Muscle layer of colon (tissue), 2 donors: ENCODE measurements at regions not wholly inside any gene's neighbourhood (a gene's known extent, or its start where the extent isn't known, plus 50 kb on each side); places are given as distances from the start of the nearest gene placed in this dataset.
"Not testable (repeated sequence)": the region's sequence is repeated elsewhere in the genome, so short reads cannot be mapped to it uniquely, and the experiment has no call there.

Experiments
- H3K27ac ChIP-seq: one replicate; pipeline ENCODE4 v1.7.0; 2013; ENCODE audit warnings: low read depth, mild to moderate bottlenecking, low read length, moderate library complexity
- H3K27me3 ChIP-seq, 2 donors: one replicate each; pipeline ENCODE4 v1.7.0; 2013; ENCODE audit warnings: low read length in 2 of 2, mild to moderate bottlenecking in 2 of 2; ENCODE audit not compliant: insufficient read depth in 2 of 2, control insufficient read depth in 1 of 2
- H3K36me3 ChIP-seq: one replicate; pipeline ENCODE4 v1.7.0; 2013; ENCODE audit warnings: mild to moderate bottlenecking, low read length; ENCODE audit not compliant: insufficient read depth
- H3K4me1 ChIP-seq: one replicate; pipeline ENCODE4 v1.7.0; 2013; ENCODE audit warnings: mild to moderate bottlenecking, low read length; ENCODE audit not compliant: insufficient read depth
- H3K4me3 ChIP-seq, 2 donors: one replicate each; pipeline ENCODE4 v1.7.0; 2013; ENCODE audit warnings: low read length in 2 of 2, low read depth in 1 of 2, mild to moderate bottlenecking in 1 of 2, moderate library complexity in 1 of 2
- H3K9ac ChIP-seq: one replicate; pipeline ENCODE4 v1.7.0; 2013; ENCODE audit warnings: low read length
- H3K9me3 ChIP-seq: one replicate; pipeline ENCODE4 v1.7.0; 2013; ENCODE audit warnings: mild to moderate bottlenecking, low read length
- donor health status: abdominal sarcoma.
- donor health status: Adenocarcinoma of cecum.

DNA sequence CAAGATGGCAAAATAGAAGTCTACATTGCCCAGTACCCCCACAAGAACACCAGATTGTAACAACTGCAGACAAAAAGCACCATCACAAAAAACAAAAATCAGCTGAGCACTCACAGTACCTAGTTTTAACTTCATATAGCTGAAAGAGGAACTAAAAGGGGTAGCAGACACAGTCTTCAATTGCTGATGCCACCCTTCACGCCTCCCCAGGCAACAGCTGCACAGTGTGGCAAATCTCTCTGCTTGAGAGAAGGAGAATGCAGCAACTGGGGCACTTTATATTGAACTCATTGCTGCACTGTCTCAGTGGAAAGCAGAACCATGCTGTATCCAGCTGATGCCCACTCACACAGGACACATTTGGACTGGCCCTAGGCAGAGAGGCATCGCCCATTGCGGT is 2714.5 kb upstream of the PCDH20 start:
- Histone ChIP-seq H3K27me3 (no peaks in the 10 kb centered on the region), H3K4me1 (no peaks in the 10 kb centered on the region), H3K27ac (no peak overlapping the region), H3K9me3 (no peaks in the 10 kb centered on the region), H3K36me3 (no peaks in the 10 kb centered on the region), H3K9ac (no peak overlapping the region), H3K4me3 (no peak overlapping the region)

DNA sequence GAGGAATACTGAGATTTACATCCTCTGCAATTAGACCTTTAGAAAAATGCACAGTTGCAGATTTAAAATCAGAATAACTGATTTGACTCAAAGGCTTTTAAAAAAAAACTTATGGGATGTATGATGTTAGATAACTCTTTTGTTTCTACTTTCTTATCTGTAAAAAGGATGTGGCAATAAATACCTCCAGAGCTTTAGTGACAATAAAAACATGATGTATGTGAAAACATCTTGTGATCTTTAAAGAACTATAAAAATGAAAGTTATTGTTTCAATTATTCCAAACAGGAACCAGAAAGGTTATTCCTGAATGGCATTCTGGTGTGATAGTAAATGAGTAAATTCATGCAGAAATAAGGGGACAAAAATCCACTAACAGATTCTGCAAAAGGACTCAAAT is 2712.2 kb upstream of the PCDH20 start:
- Histone ChIP-seq H3K27ac (no peak overlapping the region), H3K27me3 (no peaks in the 10 kb centered on the region), H3K36me3 (no peaks in the 10 kb centered on the region), H3K9ac (no peak overlapping the region), H3K9me3 (no peaks in the 10 kb centered on the region), H3K4me1 (no peaks in the 10 kb centered on the region), H3K4me3 (no peak overlapping the region)

DNA sequence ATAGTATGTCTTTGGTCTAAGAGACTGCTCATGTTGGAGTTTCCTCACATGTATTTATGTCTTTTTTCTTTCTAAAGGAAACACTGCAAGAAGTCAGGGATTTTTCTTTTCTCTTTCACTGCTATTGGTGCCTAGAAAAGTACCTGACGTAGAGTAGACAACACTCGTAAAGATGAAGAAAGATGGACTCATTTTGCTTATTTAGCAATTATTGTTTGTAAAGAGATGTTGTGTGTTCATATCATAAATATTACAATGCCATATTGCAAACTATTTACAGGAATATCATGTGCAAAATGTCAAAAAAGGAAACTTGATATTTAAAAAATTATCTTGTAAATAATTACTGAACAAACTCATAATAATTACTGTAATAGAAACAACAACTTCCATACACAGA is 2711.5 kb upstream of the PCDH20 start:
- Histone ChIP-seq H3K9ac (no peak overlapping the region), H3K4me1 (no peaks in the 10 kb centered on the region), H3K4me3 (no peak overlapping the region), H3K9me3 (no peaks in the 10 kb centered on the region), H3K27ac (no peak overlapping the region), H3K27me3 (no peaks in the 10 kb centered on the region), H3K36me3 (no peaks in the 10 kb centered on the region)

DNA sequence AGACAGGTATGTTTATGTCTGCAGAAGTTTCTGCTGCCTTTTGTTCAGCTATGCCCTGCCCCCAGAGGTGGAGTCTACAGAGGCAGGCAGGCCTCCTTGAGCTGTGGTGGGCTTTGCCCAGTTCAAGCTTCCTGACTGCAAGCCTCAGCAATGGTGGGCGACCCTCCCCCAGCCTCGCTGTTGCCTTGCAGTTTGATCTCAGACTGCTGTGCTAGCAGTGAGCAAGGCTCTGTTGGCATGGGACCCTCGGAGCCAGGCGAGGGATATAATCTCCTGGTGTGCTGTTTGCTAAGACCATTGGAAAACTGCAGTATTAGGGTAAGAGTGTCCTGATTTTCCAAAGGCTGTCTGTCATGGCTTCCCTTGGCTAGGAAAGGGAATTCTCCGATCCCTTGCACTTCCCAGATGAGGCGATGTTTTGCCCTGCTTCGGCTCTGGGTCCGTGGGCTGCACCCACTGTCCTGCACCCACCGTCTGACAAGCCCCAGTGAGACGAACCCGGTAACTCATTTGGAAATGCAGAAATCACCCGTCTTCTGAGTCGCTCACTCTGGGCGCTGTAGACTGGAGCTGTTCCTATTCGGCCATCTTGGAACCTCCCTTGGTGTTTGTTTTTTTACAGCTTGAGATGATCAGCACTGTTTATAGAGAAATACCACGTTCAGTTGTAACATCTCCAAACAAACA is 2705.5 kb upstream of the PCDH20 start:
- H3K4me1 ChIP-seq, H3K27ac ChIP-seq, H3K36me3 ChIP-seq, H3K9me3 ChIP-seq, H3K4me3 ChIP-seq, H3K9ac ChIP-seq, H3K27me3 ChIP-seq: not testable (repeated sequence)

DNA sequence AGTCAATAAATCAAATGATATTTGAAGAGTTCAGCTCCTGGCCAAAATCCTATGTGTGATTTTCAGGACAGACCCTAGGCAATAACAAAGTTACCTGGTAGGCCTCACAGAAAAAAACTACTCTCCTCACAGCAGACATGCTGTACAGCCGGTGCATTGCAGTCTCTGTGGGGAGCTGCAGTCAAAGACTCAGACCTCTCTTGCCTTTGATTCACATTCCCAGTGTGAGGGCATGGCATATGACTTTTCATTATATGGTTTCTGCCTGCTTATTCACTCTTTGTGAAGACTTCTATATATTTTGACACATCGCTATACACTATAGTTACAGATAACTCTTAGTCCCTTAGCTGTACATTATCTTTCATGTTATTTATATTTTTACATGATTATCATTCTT is 2684.3 kb upstream of the PCDH20 start:
- Histone ChIP-seq H3K4me1 (no peaks in the 10 kb centered on the region), H3K9me3 (no peaks in the 10 kb centered on the region), H3K4me3 (no peak overlapping the region), H3K27ac (no peak overlapping the region), H3K27me3 (no peaks in the 10 kb centered on the region), H3K36me3 (no peaks in the 10 kb centered on the region), H3K9ac (no peak overlapping the region)

DNA sequence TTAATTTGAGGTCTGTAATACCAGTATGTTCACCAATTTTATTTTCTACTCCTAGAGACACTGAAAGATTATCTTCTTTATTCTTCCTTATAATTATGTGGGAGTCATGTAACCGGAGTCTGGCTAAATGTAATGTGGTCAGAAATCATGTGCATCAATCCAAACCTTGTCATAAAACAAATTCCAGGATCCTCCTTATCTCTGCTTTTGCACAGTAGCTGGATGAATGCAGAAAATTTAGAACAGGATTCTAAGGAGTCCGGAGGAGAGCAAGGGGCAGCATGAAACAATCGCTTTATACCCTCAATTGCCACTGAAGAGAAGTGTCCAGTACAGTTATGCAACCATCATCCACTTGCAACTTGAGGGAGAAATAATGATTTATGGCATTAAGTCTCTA is 2674.7 kb upstream of the PCDH20 start:
- Histone ChIP-seq H3K9ac (no peak overlapping the region), H3K4me1 (no peaks in the 10 kb centered on the region), H3K27ac (no peak overlapping the region), H3K36me3 (no peaks in the 10 kb centered on the region), H3K9me3 (no peaks in the 10 kb centered on the region), H3K27me3 (no peaks in the 10 kb centered on the region), H3K4me3 (no peak overlapping the region)

DNA sequence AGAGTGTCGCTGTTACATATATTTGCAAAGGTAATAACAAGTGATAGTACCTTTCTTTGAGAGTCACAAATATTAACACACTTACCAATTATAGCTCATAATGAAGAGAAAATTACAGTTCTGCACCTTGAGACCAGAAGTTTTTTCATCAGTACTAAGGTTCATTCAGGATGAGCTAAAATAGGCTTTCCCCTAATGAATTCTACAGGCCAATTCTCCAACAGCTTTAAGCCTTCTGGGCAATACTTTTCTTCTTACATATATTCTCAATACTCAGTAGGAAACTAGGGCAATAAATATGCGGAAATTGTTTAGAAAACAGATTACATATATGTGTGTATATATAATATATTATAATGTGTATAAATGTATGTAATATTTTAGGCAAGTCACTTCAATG is 2672.8 kb upstream of the PCDH20 start:
- H3K4me1 ChIP-seq, result no peaks in the 10 kb centered on the region
- H3K9me3 ChIP-seq, result no peaks in the 10 kb centered on the region
- no peak overlapping the region for H3K9ac ChIP-seq
- H3K27me3 ChIP-seq, result no peaks in the 10 kb centered on the region
- no peaks in the 10 kb centered on the region for H3K36me3 ChIP-seq
- no peak overlapping the region for H3K4me3 ChIP-seq
- H3K27ac ChIP-seq, result no peak overlapping the region

DNA sequence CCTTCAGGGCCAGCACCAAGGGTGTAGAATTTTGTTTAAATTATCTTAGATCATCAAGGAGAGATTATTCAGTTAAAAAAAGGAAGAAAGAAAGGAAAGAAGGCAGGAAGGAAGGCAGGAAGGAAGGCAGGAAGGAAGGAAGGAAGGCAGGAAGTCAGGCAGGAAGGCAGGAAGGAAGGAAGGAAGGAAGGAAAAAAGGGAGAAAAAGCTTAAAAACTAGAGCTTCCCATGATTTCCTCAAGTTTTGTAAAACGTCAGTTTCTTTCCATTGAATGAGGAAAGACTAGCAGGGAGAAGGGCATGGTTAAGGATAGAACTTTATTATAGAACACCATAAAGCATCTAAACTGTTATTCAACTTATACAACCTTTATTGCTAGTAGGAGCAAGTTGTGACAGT is 2672.0 kb upstream of the PCDH20 start:
- H3K36me3 ChIP-seq, result no peaks in the 10 kb centered on the region
- no peaks in the 10 kb centered on the region for H3K27me3 ChIP-seq
- H3K9ac ChIP-seq, result no peak overlapping the region
- no peak overlapping the region for H3K27ac ChIP-seq
- H3K9me3 ChIP-seq, result no peaks in the 10 kb centered on the region
- no peaks in the 10 kb centered on the region for H3K4me1 ChIP-seq
- no peak overlapping the region for H3K4me3 ChIP-seq

DNA sequence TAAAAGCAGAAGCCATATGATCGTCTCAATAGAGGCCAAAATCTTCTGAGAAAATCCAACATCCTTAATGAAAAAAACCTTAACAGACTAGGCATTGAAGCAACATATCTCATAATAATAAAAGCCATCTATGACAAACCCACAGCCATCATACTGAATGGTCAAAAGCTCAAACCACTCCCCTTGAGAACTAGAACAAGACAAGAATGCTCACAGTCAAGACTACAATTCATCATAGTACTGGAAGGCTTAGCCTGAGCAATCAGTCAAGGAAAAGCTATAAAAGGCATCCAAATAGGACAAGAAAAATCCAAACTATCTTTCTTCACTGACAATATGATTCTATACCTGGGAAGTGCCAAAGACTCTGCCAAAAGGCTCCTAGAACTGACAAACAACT is 2668.2 kb upstream of the PCDH20 start:
- no peaks in the 10 kb centered on the region for H3K27me3 ChIP-seq
- no peaks in the 10 kb centered on the region for H3K36me3 ChIP-seq
- no peaks in the 10 kb centered on the region for H3K4me1 ChIP-seq
- H3K4me3 ChIP-seq, result no peak overlapping the region
- no peaks in the 10 kb centered on the region for H3K9me3 ChIP-seq
- H3K9ac ChIP-seq, result no peak overlapping the region
- no peak overlapping the region for H3K27ac ChIP-seq

DNA sequence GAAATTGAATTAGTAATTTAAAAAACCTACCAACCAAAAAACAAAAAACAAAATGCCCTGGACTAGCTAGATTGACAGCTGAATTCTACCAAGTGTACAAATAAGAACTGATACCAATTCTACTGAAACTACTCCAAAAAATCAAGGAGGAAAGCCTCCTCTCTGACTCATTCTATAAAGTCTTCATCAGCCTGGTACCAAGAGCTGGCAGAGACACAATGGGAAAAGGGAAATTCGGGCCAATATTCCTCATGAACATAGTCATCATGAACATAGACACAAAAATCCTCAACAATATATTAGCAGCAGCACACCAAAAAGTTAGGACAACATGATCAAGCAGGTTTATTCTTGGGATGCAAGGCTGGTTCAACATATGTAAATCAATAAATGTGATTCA is 2667.7 kb upstream of the PCDH20 start:
- Histone ChIP-seq H3K36me3 (no peaks in the 10 kb centered on the region), H3K9me3 (no peaks in the 10 kb centered on the region), H3K9ac (no peak overlapping the region), H3K4me3 (no peak overlapping the region), H3K4me1 (no peaks in the 10 kb centered on the region), H3K27me3 (no peaks in the 10 kb centered on the region), H3K27ac (no peak overlapping the region)

DNA sequence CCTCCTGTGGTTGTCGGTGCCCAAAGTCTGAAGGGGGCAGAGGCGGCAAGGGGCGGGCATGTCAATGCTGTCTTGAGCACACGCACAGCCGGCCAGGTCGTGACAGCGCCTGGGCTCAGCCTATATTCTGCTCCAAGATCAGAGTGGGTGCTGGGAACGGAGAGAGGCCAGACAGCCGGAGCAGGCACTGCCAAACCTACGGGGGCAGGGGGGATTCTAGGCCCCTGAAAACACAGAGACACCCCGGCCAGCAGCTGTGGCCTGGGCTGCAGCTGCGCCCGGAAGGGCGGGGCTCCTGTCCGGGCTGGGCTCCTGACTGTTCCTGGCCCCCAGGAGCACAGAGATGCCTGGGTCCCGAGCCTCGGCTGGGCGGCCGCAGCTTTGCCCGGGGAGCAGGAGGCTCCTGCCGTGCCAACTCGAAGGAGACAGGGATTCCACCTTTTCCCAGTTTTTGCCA is 2662.9 kb upstream of the PCDH20 start:
- no peaks in the 10 kb centered on the region for H3K4me1 ChIP-seq
- no peak overlapping the region for H3K27ac ChIP-seq
- no peak overlapping the region for H3K4me3 ChIP-seq
- H3K9me3 ChIP-seq, result no peaks in the 10 kb centered on the region
- no peaks in the 10 kb centered on the region for H3K36me3 ChIP-seq
- no peak overlapping the region for H3K9ac ChIP-seq
- H3K27me3 ChIP-seq, result no peaks in the 10 kb centered on the region

DNA sequence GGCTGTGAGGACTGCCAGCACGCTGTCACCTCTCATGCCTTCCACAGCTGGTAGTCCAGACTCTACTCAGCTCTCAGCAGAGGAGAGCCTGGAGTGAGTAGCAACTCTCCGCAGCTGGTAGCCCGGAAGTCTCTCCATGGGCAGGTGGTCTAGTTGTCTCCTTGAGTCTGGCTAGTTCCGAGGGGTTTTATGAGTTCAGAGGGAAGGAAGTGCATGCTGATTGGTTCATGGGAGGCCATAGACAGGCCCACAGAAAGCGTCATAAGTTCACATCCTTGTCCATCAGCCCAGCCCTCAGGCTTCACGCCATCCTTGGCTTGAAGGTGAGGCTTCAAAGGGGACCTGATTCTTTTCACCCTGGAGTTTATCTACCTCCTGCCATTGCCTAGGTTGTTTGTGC is 2662.4 kb upstream of the PCDH20 start:
- H3K9me3 ChIP-seq, result no peaks in the 10 kb centered on the region
- no peaks in the 10 kb centered on the region for H3K27me3 ChIP-seq
- H3K27ac ChIP-seq, result no peak overlapping the region
- no peaks in the 10 kb centered on the region for H3K36me3 ChIP-seq
- H3K4me1 ChIP-seq, result no peaks in the 10 kb centered on the region
- H3K4me3 ChIP-seq, result no peak overlapping the region
- H3K9ac ChIP-seq, result no peak overlapping the region
